ENCODE measurements at regions not wholly inside any gene's neighbourhood (a gene's known extent, or its start where the extent isn't known, plus 50 kb on each side); places are given as distances from the start of the nearest gene placed in this dataset.

DNA sequence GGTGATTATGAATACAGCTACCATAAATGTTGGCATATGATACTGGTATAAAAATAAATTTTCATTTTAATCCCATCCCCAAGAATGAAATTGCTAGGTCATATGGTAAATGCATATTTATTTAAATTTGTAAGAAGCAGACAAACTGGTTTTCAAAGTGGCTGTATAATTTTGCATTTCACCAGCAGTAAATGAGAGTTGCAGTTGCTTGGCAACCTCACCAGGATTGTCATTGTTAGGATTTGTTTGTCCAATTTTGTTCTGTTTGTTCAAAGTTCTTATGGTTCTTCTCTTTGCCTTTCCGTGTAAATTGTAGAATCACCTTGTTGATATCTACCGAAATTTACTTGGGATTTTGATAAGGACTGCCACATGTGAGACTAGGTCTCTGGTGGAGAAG lies 237.4 kb downstream of the OTUD1 start:
- DNase-seq: no peak
- no peaks in the 10 kb centered on the region for H3K4me1 Mint-ChIP-seq (ENCODE audit: low read depth)
- ChIA-PET CTCF (no interaction called here), POLR2A (no interaction called here)
- ATAC-seq: no peak
- H3K9me3 Mint-ChIP-seq (ENCODE audit: insufficient read depth): no peaks in the 10 kb centered on the region
- H3K27ac Mint-ChIP-seq: no peak overlapping the region
- no peak overlapping the region for H3K4me3 Mint-ChIP-seq
- H3K36me3 Mint-ChIP-seq (ENCODE audit: low read depth): no peaks in the 10 kb centered on the region
- H3K27me3 Mint-ChIP-seq (ENCODE audit: low read depth): peaks cover 2% of the 10 kb centered on the region

DNA sequence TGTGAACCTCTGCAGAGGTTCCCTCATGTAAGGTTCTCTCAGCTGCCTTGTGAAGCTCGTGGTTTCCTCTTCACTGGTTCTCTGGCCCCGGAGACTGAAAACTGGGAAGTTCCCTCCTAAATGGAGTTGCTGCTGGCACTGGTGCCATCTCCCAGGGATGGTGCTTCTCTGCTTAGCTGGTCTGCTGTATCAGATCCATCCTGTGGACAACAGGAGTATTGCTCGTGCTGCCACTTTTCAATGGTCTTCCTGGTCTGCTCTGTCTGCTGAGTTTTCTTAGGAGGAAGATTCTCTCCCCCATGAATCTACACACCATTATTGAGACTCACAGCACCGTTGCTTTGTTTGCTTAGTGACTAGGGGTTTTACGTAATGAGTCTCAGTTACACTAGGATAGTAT lies 247.8 kb downstream of the OTUD1 start:
- ChIA-PET POLR2A (no interaction called here), CTCF (no interaction called here)
- H3K4me3 Mint-ChIP-seq: no peak overlapping the region
- no peaks in the 10 kb centered on the region for H3K36me3 Mint-ChIP-seq (ENCODE audit: low read depth)
- H3K27ac Mint-ChIP-seq: no peak overlapping the region
- peaks cover 8% of the 10 kb centered on the region for H3K27me3 Mint-ChIP-seq (ENCODE audit: low read depth)
- no peak for DNase-seq
- H3K9me3 Mint-ChIP-seq (ENCODE audit: insufficient read depth): no peaks in the 10 kb centered on the region
- H3K4me1 Mint-ChIP-seq (ENCODE audit: low read depth): no peaks in the 10 kb centered on the region
- no peak for ATAC-seq

DNA sequence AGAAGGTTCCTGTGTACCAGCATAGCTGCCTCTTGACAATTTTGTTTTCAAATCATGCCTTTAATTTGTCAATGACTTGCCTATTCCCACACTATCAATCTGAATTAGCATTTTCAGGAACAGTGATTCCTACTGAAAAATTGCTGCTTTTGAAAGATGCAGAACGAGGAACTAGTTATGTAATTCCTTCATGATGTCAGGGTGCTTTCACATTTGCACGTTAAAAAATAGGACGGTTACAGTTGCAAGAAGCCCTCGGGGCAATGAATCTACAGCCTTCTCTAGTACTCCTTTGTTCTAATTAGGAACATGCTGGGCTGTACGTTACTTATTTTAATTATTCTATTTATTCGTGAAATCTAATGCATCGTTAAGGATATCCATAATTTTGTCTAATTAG lies 253.9 kb downstream of the OTUD1 start:
- DNase-seq (no peak), ATAC-seq (no peak)
- Mint-ChIP-seq H3K27ac (no peak overlapping the region), H3K27me3 (ENCODE audit: low read depth) (peaks cover 47% of the 10 kb centered on the region), H3K4me1 (ENCODE audit: low read depth) (peaks cover 6% of the 10 kb centered on the region), H3K9me3 (ENCODE audit: insufficient read depth) (no peaks in the 10 kb centered on the region), H3K4me3 (no peak overlapping the region), H3K36me3 (ENCODE audit: low read depth) (no peaks in the 10 kb centered on the region)
- ChIA-PET POLR2A (no interaction called here), CTCF (interaction anchor here (1.0 kb wide), 1 partner anchor 378 kb away, joined by 3 read pairs; no protein-coding TSS in a partner anchor)

DNA sequence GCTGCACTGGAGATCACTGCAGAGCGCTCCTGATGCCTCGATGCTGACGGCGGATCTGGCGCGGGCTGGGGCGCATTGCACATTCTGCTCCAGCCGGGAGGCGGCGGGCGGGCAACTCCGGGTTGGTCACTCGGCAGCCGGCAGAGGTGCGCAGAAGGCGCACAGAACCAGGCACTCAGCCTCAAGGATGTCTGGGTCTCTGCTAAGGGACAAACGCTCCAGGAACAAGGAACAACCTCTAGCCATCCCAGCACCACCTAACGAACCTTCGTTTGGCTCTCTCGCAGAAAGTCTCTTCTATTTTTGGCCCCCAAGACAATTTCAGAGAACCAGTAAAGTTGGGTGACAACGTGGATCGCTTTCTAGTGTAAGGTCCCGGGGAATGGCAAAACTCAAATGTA lies 254.6 kb downstream of the OTUD1 start:
- H3K9me3 Mint-ChIP-seq (ENCODE audit: insufficient read depth): no peaks in the 10 kb centered on the region
- CTCF ChIA-PET: interaction anchor here (1.0 kb wide), 1 partner anchor 379 kb away, joined by 3 read pairs; no protein-coding TSS in a partner anchor
- ATAC-seq (no peak), DNase-seq (no peak)
- peaks cover 6% of the 10 kb centered on the region for H3K4me1 Mint-ChIP-seq (ENCODE audit: low read depth)
- no peaks in the 10 kb centered on the region for H3K36me3 Mint-ChIP-seq (ENCODE audit: low read depth)
- POLR2A ChIA-PET: no interaction called here
- H3K4me3 Mint-ChIP-seq: no peak overlapping the region
- H3K27me3 Mint-ChIP-seq (ENCODE audit: low read depth): peaks cover 47% of the 10 kb centered on the region
- no peak overlapping the region for H3K27ac Mint-ChIP-seq

DNA sequence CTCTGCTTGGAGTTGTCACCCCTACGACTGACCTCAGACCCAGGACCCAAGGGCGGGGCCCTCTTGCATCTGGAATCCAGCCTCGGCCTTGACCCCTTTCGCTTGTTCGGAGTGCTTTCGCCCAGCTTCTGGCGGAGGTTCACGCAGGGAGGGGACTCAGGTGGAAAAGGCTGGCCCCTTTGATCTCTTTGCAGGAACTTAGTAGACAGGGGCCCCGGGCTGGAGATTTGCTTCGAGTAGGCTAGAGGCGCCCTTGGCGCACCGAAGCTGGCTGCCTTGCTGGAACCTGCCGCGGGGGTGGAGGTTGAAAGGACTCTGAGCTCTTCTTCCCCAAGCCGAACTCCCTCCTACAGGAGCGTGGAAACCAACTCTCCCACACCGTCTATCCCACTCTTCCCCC lies 255.1 kb downstream of the OTUD1 start:
- POLR2A ChIA-PET: no interaction called here
- H3K27ac Mint-ChIP-seq: no peak overlapping the region
- peaks cover 6% of the 10 kb centered on the region for H3K4me1 Mint-ChIP-seq (ENCODE audit: low read depth)
- DNase-seq: no peak
- CTCF ChIA-PET: no interaction called here
- H3K36me3 Mint-ChIP-seq (ENCODE audit: low read depth): no peaks in the 10 kb centered on the region
- peak overlapping the region; percentile 28 for H3K4me3 Mint-ChIP-seq
- no peak for ATAC-seq
- H3K9me3 Mint-ChIP-seq (ENCODE audit: insufficient read depth): no peaks in the 10 kb centered on the region
- H3K27me3 Mint-ChIP-seq (ENCODE audit: low read depth): peaks cover 47% of the 10 kb centered on the region

DNA sequence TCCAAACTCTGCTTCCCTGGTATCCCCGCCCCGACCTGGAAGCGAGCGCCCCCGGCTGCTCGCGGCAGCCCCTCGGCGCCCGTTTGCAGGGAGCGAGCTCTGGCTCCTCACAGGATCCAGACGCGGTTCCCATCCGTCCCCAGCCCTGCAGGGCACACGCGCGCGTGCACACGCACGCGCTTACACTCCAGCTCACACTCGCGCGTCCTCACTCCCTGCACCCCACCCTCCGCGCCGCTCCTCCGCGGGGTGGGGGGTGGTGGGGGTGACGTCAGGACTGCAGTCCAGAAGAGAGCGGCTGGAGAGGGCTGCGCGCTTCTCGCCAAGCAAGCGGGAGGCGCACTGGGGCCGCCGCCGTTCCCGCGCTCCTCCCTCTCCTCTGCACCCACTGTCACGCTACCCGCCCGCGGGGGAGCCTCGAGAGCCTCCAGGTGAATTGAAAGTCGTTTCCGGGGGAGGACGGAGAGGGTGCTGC lies 255.6 kb downstream of the OTUD1 start:
- ATAC-seq (no peak), DNase-seq (peak; percentile 23)
- Mint-ChIP-seq H3K27me3 (ENCODE audit: low read depth) (peaks cover 48% of the 10 kb centered on the region), H3K36me3 (ENCODE audit: low read depth) (no peaks in the 10 kb centered on the region), H3K4me1 (ENCODE audit: low read depth) (peaks cover 6% of the 10 kb centered on the region), H3K9me3 (ENCODE audit: insufficient read depth) (no peaks in the 10 kb centered on the region), H3K27ac (no peak overlapping the region), H3K4me3 (peak overlapping the region; percentile 28)
- POLR2A ChIA-PET: no interaction called here
- CTCF ChIA-PET: no interaction called here

DNA sequence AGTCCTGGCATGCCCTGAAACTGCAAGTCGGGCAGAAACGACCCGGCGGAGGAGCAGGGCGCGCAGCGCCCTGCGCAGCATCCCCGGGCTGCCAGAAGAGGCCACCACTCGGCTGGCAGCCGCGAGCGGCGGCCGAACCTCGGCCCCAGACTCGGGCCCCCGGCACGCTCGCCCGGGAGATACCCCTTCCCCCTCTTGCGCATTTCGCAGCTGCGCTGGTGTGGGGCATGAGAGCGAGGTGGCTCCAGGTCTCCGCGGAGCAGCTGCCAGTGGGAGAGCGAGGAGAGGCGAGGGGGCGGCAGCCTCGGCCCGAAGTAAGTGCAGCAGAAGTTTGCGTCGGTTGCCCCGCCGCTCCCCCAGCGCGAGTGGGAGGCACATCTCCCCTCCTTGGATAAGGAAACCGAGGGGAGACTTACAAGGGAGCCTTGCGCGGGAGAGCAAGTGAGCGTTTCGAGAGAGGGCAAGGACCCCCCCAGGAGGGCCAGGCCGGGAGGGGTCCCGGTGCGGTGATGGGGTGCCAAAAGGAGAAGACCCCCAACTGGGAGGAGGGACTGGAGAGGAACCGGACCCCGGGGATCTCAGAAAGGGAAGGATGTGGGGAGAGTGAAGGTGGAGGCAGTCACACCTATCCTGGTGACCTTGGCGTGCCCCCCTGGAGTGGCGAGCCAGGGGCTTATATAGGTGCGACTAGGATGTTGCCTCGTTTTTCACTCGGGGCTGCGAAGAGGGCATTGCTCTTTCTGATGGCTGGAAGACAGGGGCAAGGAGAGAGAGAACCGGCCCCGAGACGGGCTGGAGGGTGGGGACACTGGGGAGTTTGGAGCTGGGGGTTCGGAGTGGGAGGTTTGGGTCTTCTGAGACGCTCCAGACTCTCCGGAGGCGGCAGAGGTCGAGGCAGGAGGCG lies 256.3 kb downstream of the OTUD1 start:
- CTCF ChIA-PET: no interaction called here
- no peak overlapping the region for H3K4me3 Mint-ChIP-seq
- POLR2A ChIA-PET: interaction anchor here (0.7 kb wide), 1 partner anchor 333 kb away, joined by 4 read pairs; no protein-coding TSS in a partner anchor

DNA sequence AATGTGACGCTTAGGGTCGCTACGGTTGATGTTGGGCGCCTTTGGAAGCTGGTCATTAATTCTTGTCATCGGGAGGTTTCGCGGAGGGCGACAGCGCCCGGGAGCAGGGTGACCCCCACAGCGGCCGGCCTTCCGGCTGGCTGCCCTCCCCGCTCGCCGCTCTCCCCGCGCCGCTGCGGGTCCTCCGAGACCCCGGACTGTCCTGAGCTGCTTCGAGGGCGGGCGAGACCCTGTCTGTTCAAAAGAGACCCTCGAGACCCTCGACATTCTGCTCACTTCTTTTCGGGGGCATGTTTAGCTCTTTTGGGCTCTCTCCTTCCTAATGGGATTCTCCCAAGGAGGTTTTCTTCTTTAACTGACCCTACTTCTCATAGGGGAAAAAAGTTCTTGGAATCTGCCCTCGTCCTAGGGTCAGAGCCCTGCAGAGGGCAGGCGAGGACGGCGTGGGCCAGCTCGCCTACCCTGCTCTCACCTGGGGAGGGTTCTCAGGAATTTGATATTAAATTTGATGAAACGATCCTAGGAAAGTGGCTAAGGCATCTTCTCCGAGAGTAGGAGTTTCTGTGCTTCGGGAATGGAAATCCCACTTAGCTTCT lies 257.0 kb downstream of the OTUD1 start:
- POLR2A ChIA-PET: no interaction called here
- no peak for DNase-seq
- peaks cover 48% of the 10 kb centered on the region for H3K27me3 Mint-ChIP-seq (ENCODE audit: low read depth)
- no peaks in the 10 kb centered on the region for H3K36me3 Mint-ChIP-seq (ENCODE audit: low read depth)
- peaks cover 6% of the 10 kb centered on the region for H3K4me1 Mint-ChIP-seq (ENCODE audit: low read depth)
- CTCF ChIA-PET: no interaction called here
- H3K9me3 Mint-ChIP-seq (ENCODE audit: insufficient read depth): no peaks in the 10 kb centered on the region
- H3K27ac Mint-ChIP-seq: no peak overlapping the region
- ATAC-seq: no peak
- no peak overlapping the region for H3K4me3 Mint-ChIP-seq

More for the DNA sequence above, 256.3 kb downstream of the OTUD1 start:
- no peaks in the 10 kb centered on the region for H3K36me3 Mint-ChIP-seq (ENCODE audit: low read depth)
- no peaks in the 10 kb centered on the region for H3K9me3 Mint-ChIP-seq (ENCODE audit: insufficient read depth)
- ATAC-seq (peak; percentile 47), DNase-seq (no peak)
- peaks cover 48% of the 10 kb centered on the region for H3K27me3 Mint-ChIP-seq (ENCODE audit: low read depth)
- no peak overlapping the region for H3K27ac Mint-ChIP-seq
- H3K4me1 Mint-ChIP-seq (ENCODE audit: low read depth): peaks cover 6% of the 10 kb centered on the region

DNA sequence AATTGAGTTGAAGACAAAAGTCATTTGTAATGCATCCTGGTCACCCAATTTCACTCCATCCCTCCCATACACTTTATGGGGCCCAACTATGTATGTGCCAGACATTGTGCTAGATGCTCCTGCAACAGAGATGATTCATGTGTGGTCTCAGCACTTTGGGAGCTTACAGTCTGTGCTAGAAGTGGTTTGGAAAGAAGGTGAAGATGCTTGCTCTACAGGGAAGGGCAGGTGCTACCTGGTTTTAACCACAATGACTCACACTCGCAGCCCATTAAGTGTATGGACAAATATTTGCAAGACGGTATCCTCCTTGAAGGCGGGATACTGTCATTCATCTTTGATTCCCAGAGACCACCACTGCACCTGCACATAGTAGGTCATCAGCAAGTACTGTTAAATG lies 257.6 kb downstream of the OTUD1 start:
- Mint-ChIP-seq H3K9me3 (ENCODE audit: insufficient read depth) (no peaks in the 10 kb centered on the region), H3K27me3 (ENCODE audit: low read depth) (peaks cover 45% of the 10 kb centered on the region), H3K4me1 (ENCODE audit: low read depth) (peaks cover 6% of the 10 kb centered on the region), H3K36me3 (ENCODE audit: low read depth) (no peaks in the 10 kb centered on the region), H3K27ac (no peak overlapping the region), H3K4me3 (no peak overlapping the region)
- ATAC-seq (no peak), DNase-seq (no peak)
- ChIA-PET CTCF (no interaction called here), POLR2A (no interaction called here)

DNA sequence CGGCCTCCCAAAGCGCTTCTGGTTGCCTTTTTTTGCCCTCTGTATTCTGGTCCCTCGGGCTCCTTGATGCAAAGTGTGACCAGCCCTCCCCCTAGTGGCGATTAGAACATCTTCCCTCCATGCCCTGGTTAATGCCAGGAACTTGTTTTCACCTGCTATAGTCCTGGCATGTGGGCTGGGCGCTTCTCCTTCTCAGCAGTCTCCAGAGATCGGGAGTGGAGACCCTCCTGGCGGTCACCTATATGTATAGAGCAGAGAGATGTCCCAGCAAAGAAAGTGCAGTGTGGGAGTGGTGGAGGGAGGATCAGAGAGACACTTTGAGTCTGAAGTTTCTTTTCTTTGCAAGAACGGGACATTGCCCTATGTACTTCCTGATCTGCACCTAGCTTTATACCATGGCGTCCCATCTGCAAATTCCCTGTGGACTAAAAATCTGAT lies 264.1 kb downstream of the OTUD1 start:
- peaks cover 4% of the 10 kb centered on the region for H3K4me1 Mint-ChIP-seq (ENCODE audit: low read depth)
- no peak overlapping the region for H3K27ac Mint-ChIP-seq
- peaks cover 13% of the 10 kb centered on the region for H3K27me3 Mint-ChIP-seq (ENCODE audit: low read depth)
- ChIA-PET CTCF (interaction anchor here (0.6 to 2.5 kb wide), 4 partner anchors 69 to 388 kb away, joined by 3 to 22 read pairs (median 4); no protein-coding TSS in a partner anchor), POLR2A (no interaction called here)
- no peaks in the 10 kb centered on the region for H3K9me3 Mint-ChIP-seq (ENCODE audit: insufficient read depth)
- ATAC-seq (peak; percentile 85), DNase-seq (peak; percentile 68)
- no peaks in the 10 kb centered on the region for H3K36me3 Mint-ChIP-seq (ENCODE audit: low read depth)
- H3K4me3 Mint-ChIP-seq: no peak overlapping the region

DNA sequence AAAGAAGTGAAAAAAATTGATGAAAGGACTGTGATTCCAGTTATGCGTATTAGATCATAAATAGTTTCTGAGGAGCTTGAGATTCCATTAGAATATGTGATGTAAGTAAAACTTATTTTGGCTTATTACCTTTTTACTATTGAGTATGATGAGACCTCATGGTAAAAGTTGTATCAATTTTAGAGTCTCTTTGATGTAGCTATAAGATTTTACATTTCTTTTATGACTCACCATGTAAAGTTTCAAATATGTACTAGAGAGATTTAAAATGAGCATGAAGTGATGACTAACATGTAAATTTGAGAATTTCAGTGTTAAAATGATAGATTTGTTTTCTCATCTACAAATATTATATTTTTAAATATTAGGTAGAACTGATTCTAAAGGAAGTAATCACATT lies 276.5 kb downstream of the OTUD1 start:
- POLR2A ChIA-PET: no interaction called here
- H3K9me3 Mint-ChIP-seq (ENCODE audit: insufficient read depth): no peaks in the 10 kb centered on the region
- DNase-seq (no peak), ATAC-seq (no peak)
- no peaks in the 10 kb centered on the region for H3K36me3 Mint-ChIP-seq (ENCODE audit: low read depth)
- H3K4me1 Mint-ChIP-seq (ENCODE audit: low read depth): no peaks in the 10 kb centered on the region
- no peak overlapping the region for H3K4me3 Mint-ChIP-seq
- no peaks in the 10 kb centered on the region for H3K27me3 Mint-ChIP-seq (ENCODE audit: low read depth)
- H3K27ac Mint-ChIP-seq: no peak overlapping the region
- CTCF ChIA-PET: no interaction called here

DNA sequence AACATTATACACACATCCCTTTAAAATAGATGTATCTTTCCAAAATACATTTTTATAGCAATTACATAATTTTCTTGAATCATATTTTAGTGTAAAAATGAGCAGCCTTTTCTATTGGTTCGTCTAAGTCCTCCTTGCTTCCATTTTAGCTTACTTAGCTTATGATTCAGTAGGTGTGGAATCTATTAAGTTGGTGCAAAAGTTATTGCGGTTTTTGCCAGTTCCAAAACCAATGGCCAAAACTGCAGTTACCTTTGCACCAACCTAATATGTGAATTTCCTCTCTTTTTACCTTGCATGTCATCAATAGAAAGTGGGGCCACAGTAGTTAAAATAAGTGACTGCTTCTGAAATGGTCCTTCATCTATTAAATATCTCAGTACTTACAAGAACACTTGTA lies 279.0 kb downstream of the OTUD1 start:
- POLR2A ChIA-PET: no interaction called here

More for the DNA sequence above, 279.0 kb downstream of the OTUD1 start:
- H3K27me3 Mint-ChIP-seq (ENCODE audit: low read depth): no peaks in the 10 kb centered on the region
- no peak overlapping the region for H3K27ac Mint-ChIP-seq
- no peak for ATAC-seq
- DNase-seq: no peak
- CTCF ChIA-PET: no interaction called here
- no peaks in the 10 kb centered on the region for H3K4me1 Mint-ChIP-seq (ENCODE audit: low read depth)
- H3K4me3 Mint-ChIP-seq: no peak overlapping the region
- no peaks in the 10 kb centered on the region for H3K36me3 Mint-ChIP-seq (ENCODE audit: low read depth)
- no peaks in the 10 kb centered on the region for H3K9me3 Mint-ChIP-seq (ENCODE audit: insufficient read depth)
